ENCODE measurements at regions not wholly inside any gene's neighbourhood (a gene's known extent, or its start where the extent isn't known, plus 50 kb on each side); places are given as distances from the start of the nearest gene placed in this dataset.
A peak's percentile ranks its signal among the peaks of the same experiment; 100 is the strongest.

GRCh38 chr10:96772196-96772595, 51.9 kb upstream of the PIK3AP1 start:
- DNase-seq, result peak; percentile 73

DNA sequence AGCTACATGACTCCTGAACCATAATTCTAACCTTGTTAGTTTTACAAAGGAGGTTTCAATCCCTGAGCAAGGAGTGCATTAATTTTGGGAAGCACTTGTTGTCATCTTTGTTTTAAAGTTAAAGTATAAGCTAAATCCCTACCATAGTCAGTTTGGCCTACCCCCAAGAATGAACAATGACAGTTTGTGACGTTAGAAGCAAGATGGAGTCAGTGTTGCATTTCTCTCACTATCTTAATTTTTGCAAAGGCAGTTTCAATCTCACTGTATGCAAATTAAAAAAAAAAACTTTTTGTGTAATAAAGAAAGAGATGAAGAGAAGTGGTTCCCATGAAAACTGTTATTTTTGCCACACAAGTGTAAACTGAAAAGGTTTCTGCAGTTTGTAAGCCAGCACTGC, 50.7 kb upstream of the PIK3AP1 start:
- DNase-seq, result no peak

All from inflammatory macrophage treated with lipopolysaccharide for 4 hours (primary cell).